Umbilical cord (tissue), 1 donor: ENCODE measurements at regions not wholly inside any gene's neighbourhood (a gene's known extent, or its start where the extent isn't known, plus 50 kb on each side); places are given as distances from the start of the nearest gene placed in this dataset.
"Not testable (repeated sequence)": the region's sequence is repeated elsewhere in the genome, so short reads cannot be mapped to it uniquely, and the experiment has no call there.

Experiments
- DNase-seq: peaks from one replicate; pipeline ENCODE4 v3.0.0-alpha.2; 2015; ENCODE audit warnings: low spot score

DNA sequence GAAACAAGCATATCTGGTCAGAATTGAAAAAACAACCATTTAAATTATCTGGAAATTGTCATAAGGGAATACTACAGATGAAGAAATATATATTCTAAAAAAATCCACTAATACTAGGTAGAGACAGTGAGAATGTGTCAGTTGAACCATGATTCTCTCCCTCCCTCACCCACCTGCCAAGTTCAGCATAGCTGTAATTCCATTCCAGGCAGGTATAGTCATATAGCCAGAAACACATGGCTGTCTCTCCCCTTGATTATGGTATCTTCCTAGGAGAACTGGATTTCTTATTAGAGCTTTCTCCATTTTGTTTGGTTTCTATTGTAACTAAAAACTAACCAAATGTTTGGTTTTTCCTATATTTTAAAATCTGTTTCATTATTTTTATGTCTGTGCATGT lies 509.2 kb downstream of the CDH10 start:
- no peak for DNase-seq

DNA sequence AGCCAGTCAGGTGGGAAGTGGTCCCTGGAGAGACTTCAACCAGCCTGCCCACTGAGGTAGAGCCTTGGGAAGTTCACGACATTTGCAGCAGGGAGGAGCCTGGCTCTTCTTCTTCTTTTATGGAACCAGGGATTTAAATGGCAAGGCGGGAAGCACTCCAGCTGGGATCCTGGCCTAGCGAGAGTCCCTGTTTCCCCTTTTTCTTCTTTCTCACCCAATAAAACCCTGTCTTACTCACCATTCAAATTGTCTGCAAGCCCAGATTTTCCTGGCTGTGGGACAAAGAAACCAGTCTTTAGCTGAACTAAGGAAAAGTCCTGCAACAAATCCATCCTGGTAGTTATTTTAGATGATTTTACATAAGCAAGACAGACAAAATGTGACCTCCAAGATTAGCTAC lies 503.7 kb downstream of the CDH10 start:
- DNase-seq, result peak; percentile 61

DNA sequence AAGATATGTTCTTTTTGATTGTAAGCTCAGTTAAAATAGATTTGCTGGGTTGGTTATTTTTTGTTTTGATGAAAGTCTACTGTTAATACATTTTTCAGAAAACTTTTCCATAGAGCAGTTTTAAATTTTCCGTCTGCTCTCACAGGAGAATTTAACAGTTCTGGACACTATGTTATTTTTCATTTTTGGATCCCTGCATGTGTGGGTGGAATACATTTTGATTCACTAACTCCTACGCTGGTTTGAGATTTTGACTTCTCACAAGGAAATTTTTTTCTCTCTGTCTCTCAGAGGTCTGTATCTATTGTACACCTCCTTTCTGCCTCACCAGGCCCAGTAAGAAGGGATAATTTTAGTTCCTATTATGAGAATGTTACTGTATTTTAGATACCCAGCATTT lies 502.4 kb downstream of the CDH10 start:
- no peak for DNase-seq

DNA sequence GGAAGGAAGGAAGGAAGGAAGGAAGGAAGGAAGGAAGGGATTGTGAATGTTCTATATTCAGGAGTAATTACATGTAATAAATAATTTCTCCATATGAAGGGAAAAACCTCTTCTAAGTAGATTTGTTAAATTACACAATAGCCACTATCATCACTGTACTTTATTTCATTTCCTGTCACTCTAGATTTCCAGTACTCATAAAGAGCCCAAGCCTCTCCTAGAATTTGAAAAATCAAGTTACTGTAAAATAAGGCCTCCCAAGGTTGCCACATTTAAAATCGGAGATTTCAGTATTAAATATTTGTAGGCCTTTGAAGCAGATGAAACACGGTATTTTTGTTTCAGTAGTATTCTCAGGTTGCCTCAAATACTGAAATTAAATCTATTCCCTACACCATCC lies 499.0 kb downstream of the CDH10 start:
- DNase-seq, result no peak

DNA sequence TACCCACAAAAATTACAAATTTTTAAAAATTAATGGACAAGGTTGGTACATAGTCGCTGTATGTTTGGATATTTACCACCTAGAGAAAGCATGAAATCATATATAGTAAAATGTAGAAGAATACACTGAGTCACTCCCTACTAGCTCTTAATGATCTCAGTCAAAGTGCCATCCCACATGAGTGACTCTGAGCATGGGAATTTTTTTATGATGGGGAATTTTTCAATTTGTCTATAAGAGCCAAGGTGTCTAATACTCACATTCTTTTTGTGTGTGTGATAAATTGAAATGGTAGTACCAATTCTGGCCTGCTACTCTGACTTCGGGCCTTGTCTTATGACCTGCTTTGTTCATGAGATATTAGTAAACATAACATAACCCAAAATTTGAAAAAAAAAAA lies 483.2 kb downstream of the CDH10 start:
- DNase-seq, result no peak

DNA sequence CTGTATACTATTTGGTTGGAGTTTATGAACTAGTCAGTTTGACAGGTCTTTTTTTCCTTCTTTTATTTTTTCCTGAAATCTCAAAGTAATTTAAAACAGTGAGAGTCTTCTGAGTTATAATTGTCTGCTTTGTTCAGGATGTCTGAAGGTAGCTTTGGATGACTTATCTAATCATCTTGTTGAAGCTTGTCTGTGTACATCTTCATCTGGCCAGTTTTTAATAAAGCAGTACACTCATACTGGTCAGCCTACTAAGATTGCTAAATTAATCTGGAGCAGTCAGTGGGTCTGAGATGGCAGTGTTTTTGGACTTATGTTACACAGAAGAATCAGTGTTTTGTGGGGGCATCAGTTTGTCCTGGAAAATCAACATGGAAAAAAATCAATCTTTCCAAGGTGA lies 482.4 kb downstream of the CDH10 start:
- DNase-seq, result no peak

DNA sequence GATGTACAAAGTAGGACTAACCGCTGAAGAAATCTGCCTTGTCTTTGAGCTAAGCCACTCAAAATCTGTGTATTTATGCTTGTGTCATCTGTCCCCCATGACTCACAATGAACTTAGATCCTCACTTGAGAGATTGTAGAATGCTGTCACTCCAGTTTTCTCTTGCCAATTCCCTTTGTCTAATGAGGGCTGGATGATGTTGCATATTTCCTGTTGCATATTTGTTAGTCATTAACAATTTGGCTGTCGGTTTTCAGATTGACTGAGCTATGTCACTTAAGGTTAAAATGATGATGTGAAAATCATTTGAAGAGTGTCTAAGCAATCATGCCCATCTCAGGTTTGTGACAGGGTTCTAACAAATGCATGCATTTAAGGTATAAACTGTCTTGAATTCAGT lies 481.7 kb downstream of the CDH10 start:
- no peak for DNase-seq

DNA sequence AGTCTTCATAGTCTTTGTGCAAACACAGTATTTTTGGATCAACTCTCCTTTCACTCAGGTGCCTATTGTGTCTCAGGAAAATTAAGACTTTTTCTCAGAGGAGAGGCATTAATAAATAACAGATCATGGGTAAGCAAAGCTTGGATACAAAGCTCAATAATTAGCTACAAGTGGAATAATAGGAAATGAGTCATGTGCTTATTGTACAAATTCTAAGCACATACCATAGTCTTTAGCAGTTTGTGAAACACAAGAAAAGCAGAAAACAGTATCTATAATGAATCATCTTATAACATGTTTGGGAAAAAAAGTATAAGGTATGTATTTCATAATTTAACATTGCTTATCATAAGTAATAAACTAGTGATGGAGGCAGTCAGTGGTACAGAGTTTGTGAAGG lies 477.0 kb downstream of the CDH10 start:
- DNase-seq, result no peak

DNA sequence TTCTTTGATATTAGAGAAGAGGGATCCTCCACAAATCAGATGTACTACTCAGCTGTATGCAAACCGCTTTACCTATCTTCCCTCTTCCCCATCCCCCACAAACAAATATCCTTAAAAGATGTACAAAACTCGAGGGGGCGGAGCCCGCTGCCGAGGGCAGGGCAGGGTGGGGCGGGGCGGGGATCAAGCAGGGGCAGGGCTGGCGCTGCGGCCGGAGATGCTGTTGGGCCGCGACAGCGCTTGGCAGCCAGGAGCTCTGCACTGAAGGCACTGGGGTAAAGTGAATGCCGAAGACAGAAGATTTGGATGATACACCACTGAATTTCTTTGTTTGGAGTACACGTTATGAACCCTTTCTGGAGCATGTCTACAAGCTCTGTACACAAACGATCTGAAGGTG lies 474.8 kb downstream of the CDH10 start:
- no peak for DNase-seq

DNA sequence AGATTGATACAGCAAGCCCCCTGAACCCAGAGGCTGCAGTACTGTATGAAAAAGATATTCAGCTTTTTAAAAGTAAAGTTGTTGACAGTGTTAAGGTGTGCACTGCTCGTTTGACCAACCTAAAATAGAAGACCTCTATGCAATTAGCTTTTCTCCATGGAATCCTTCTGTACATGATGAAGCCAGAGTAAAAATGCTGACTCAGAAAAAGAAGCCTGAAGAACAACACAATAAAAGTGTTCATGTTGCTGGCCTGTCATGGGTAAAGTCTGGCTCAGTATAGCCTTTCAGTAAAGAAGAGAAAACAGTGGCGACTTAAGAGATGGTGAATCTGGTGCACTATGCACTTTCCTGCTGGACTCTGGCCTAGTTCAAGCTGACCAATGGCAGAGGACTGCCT lies 473.8 kb downstream of the CDH10 start:
- not testable (repeated sequence) for DNase-seq

DNA sequence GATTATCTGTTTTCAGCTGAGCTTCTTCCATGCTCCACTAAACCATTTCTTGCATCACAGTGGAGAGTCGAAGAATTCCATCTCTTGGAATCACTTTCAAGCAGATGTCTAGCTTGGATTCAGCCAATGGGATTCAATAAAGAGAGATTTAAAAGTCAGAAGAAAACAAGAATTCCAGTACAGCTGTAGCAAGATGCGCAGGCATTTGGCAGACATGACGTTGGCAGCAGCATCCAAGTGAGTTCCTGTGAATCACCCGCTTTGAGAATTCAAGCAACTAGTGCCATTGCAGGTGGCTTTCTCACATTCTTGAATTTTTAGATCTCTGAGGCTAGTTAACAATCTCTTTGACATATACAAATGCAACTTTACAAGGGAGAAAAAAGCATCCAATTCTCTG lies 467.0 kb downstream of the CDH10 start:
- no peak for DNase-seq

DNA sequence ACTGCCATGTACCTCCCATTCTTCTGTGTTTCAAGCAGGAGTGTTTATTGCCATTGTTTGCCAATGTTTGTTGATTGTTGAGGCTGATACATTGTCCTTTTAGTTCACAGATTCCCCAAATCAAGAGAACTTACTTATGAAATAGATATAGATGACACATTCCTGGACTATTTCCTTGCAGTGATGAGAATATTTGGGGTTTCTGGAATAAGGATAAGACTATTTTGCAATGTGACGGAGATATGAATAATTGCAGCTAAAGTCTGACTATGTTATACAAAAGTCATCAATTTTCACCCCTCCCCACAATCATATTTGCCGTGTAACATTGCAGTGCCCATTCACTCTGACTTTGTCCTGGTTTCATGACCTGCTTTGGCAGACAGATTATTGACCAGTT lies 460.8 kb downstream of the CDH10 start:
- DNase-seq, result no peak

DNA sequence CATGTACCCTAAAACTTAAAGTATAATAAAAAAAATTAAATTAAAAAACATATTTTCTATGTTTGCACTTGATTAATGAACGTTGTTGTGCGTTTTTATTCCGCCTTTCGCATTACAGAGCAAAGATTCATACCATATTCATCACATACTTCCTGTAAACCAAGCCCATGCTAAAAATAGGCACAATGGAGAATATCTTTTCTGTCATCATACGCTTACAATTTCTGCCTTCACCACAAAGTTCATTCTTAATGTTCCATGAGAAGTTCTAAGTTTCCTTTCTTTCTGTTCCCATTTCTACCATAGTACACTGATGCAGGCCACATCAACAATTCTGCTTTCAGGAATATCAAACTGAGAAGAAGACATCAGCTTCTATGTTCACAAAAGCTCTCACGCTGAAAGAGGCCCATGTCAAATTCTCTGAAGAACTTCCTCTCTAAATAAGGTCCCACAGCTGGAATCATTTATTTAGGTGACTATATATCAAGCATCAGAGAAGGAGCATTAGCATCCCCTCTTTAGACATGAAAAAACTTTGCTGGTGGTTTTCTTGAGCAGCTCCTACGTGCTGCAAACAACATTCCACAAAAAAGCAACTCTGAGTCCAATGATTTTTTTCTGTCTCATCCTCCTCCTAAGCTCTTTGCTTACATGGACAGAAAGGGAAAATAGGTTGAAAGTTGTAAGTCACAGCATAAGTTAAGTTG lies 456.4 kb downstream of the CDH10 start:
- no peak for DNase-seq

DNA sequence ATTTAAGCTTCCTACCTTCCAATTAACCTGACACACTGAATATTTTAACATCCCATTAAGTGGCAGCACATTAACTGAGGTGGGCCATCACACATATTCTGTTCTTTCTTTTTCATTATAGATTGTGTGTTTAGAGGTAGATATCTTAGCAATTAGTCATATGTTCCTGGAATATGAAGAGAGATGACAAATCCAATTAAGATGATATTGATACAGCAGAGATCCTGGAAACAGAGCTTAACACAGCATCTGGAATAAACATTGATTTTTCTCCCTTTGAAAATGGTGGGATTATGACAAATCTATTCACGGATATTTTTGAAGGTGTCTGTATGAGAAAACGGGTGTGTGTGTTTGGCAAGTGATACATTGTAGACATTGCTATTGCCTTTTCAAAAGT lies 448.0 kb downstream of the CDH10 start:
- no peak for DNase-seq

DNA sequence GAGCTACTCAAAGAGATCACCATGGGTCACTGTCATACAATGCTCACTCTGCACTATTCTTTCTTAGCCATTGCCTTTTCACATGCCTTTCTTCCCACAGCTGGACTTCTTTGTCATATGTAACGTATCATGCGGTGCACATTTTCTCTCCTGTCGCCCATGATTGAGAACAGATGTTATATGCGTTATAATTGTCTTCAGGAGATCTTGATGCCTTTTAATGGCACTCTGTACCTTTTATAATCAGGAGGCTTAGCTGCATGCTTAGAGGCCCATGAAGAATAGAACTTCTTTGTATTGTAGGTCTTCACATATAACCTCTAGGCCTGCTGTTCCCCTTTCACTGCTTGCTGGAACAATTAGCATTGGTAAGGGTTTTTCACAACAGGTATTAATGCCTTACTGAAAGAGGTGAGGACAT lies 436.1 kb downstream of the CDH10 start:
- no peak for DNase-seq

DNA sequence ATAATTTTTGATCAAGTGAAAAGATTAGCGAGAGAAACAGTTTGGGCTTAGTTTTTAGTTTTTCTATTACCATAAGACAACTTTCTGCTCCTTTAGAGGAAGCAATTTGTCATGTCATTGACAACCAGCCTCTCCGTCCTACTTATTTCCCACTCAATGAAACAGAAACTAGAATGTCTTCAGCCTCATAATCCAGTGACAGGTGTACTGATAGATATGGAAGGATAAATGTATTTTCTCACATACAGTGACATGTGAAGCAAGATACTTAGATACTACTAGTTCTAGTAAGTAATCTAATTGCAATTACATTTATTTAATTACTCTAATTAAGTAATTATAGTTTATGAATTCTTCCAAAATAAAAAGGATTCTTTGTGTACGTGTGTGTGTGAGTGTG lies 429.7 kb downstream of the CDH10 start:
- DNase-seq, result no peak

DNA sequence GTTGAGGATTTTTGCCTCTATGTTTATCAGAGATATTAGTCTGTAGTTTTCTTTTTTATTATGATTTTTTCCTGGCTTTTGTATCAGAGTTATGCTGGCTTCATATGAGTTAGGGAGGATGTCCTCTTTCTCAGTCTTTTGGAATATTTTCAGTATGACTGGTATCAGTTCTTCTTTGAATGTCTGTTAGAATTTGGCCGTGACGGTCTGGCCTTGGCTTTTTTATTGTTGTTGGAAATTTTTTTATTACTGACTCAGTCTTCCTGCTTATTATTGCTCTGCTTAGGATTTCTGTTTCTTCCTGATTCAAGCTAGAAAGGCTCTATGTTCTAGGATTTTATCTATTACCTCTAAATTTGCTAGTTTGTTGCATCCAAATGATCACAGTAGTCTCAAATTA lies 421.9 kb downstream of the CDH10 start:
- DNase-seq, result no peak

DNA sequence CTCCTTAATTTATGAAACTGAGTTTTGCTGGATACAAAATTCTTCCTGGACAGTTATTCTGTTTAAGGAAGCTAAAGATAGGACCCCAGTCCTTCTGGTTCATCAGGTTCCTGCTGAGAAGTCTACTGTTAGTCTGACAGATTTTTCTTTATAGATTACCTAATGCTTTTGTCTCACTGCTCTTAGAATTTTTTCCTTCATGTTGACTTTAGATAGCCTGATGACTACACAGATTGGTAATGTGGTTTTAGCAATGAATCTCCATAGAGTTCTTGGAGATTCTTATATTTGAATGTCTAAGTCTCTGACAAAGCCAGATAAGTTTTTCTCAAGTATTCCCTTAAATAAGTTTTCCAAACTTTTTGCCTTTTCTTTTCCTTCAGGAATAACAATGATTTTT lies 419.7 kb downstream of the CDH10 start:
- DNase-seq, result no peak

DNA sequence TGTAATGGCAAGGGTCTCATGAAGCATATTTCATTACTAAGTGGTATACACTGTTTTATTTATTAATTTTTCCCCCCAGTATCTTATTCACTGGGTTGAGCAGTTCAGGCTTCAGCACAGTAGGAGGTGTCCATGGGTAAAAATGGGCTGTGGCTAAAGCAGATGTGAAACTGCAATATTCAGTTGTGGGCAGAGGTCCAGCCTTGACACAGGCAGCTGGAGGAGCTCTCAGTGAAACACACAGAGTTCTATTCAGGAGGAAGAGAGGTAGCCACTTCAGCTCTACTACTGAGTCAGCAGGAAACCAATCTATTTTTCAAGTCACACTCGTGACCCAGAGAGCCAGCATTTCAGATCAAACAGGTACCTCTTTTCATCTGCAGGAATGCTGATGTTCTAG lies 418.3 kb downstream of the CDH10 start:
- peak; percentile 5 for DNase-seq

DNA sequence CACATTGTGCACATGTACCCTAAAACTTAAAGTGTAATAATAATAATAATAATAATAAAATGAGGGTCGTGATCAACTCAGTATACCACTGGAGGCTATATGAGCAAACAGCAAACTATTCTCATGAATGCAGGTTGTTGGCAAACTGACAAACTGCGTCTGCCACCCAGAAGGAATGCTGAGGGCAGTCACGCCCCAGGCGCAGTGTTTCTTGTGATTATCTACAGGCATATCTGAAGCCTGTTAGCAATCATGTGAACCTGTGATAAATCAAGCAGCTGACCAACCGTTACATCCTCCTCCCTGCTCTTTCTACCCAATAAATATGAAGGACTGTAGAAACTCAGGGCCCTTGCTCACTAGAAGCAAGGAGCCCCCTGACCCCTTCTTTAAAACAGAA lies 416.9 kb downstream of the CDH10 start:
- not testable (repeated sequence) for DNase-seq

DNA sequence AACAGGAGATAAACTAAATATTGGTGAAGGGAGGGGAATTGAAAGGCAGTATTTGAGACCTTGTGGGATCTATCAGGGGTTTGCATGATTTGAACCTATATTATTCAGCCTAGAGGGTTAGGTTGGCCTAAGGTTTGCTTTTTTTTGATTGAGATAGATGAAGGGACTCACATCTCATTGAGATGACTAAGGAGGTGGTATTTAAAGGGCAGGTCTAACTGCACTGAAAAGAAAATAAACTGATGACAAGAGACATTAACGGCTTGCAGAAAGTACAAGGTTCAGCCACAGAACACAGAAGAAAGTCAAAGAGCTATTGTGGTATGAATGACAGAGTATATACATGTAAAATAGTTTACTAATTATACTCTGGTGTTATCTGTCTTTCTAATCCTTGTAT lies 412.7 kb downstream of the CDH10 start:
- DNase-seq, result no peak

DNA sequence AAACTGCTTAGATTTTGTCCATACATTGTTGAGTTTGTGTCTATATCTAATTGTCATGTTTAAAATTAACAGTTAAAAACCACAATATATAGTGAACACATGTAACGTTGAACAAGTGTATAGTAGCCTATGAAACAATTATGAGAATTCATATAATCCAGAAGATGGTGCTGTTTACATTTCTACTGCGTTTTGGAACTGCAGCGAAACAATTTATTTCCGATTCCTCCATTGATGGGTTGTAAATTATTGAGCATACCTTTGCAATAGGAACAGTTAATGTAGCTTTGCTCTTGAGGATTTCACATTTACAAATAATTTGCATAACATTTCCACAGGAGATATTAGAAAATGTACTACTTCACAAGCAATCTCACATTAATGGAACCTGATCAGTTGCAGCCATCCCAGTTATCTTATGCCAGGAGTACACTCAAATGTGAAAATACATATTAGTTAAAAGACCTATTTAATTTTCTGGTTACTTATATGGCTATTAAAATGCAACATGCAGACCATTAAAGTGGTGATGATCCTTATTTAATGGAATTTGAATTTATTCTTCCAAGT lies 411.8 kb downstream of the CDH10 start:
- no peak for DNase-seq

DNA sequence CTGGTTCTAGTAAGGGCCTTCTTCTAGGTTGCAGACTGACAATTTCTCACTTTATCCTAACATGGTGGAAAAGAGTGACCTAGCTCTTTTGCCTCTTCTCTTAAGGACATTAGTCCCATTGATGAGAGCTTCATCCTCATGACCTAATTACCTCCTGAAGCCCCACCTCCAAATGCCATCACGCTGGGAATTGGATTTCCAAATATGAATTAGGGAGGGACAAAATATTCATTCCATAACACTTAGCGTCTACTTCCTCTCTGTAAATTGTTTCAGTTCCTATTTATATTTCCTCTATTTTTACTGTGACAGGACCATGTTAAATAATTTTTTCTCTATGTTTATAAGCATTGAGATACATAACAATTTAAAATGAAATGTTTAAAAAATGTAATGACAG lies 408.8 kb downstream of the CDH10 start:
- DNase-seq, result no peak

DNA sequence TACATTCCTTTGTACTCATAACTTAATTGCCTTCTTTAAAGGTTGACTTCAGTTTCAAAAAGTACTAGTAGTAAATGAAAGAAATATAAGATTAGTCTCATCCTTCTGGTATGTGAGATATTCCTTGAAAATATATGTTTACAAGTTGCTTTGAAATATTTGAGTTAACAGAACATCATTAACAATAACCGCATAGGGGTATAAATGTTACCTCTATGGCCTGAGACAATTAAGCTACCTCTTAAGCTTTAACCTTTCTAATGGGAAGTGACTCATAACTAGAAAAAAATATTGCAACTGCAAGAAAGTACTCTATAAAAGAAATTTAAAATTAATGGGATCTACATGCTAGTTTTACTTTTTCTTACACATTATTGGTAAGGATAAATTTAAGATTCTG lies 399.0 kb downstream of the CDH10 start:
- DNase-seq, result no peak
